H1 (cell line): ENCODE measurements at regions not wholly inside any gene's neighbourhood (a gene's known extent, or its start where the extent isn't known, plus 50 kb on each side); places are given as distances from the start of the nearest gene placed in this dataset.

Experiments
- CTCF ChIA-PET: fragments of 300-600 bp; sonication (Branson Sonifier 250); formaldehyde crosslinking; loops from one replicate; lab custom pipeline; 2021; ENCODE audit not compliant: partially characterized antibody; lab: Charles Lee
- POLR2A ChIA-PET: fragments of 300-600 bp; sonication (Branson Sonifier 250); formaldehyde crosslinking; loops from one replicate; lab custom pipeline; 2021; ENCODE audit warnings: inconsistent platforms; ENCODE audit not compliant: partially characterized antibody; lab: Charles Lee
- DNase-seq, 2 experiments: peaks; one replicate each; pipeline versions ENCODE4 v3.0.0 to v3.0.0-alpha.2; 2010 to 2022; ENCODE audit warnings: low spot score in 2 of 2, low read depth in 1 of 2, mixed read lengths in 1 of 2
- FAIRE-seq: peaks from 2 replicates; lab custom pipeline; 2011; peaks lifted over from hg19 to GRCh38; lab: Jason Lieb, UNC
- H2AFZ ChIP-seq: 2 replicates; pipeline ENCODE4 v1.8.1; 2012; ENCODE audit warnings: low read length, inconsistent platforms
- H2AK5ac ChIP-seq: 2 replicates; pipeline ENCODE4 v1.6.1; 2013; ENCODE audit warnings: low read depth, low read length
- H2BK120ac ChIP-seq: replicated peaks from 2 replicates; pipeline ENCODE3; 2013; ENCODE audit warnings: low read depth, low read length, inconsistent platforms
- H2BK12ac ChIP-seq: 2 replicates; pipeline ENCODE4 v1.6.1; 2013; ENCODE audit warnings: low read depth, low read length
- H2BK15ac ChIP-seq: 2 replicates; pipeline ENCODE4 v1.6.1; 2013; ENCODE audit warnings: low read length
- H2BK20ac ChIP-seq: 2 replicates; pipeline ENCODE4 v1.6.1; 2013; ENCODE audit warnings: low read length
- H2BK5ac ChIP-seq: 2 replicates; pipeline ENCODE4 v1.6.1; 2013; ENCODE audit warnings: low read depth, low read length
- H3K14ac ChIP-seq: 2 replicates; pipeline ENCODE4 v1.6.1; 2013; ENCODE audit warnings: inconsistent platforms; ENCODE audit not compliant: insufficient read length
- H3K18ac ChIP-seq: 2 replicates; pipeline ENCODE4 v1.6.1; 2013; ENCODE audit warnings: low read length; ENCODE audit errors: extremely low read depth
- H3K23ac ChIP-seq: 2 replicates; pipeline ENCODE4 v1.6.1; 2013; ENCODE audit warnings: inconsistent platforms; ENCODE audit not compliant: insufficient read length
- H3K23me2 ChIP-seq: 2 replicates; pipeline ENCODE4 v1.6.1; 2013; ENCODE audit warnings: low read depth, low read length
- H3K27ac ChIP-seq: 2 replicates; pipeline ENCODE4 v1.6.1; 2011; ENCODE audit warnings: low read depth, low read length, inconsistent platforms
- H3K27me3 ChIP-seq, 4 experiments: replicated peaks in 1 of 4; 1 replicate in 1 of 4; 2 replicates in 3 of 4; pipeline versions ENCODE4 v1.6.1 to v1.8.1; 2011 to 2013; ENCODE audit warnings: low read length in 3 of 4, mild to moderate bottlenecking in 3 of 4, inconsistent platforms in 2 of 4, mixed read lengths in 2 of 4, moderate library complexity in 1 of 4; ENCODE audit not compliant: control insufficient read depth in 3 of 4, insufficient read depth in 3 of 4; ENCODE audit errors: extremely low read depth in 1 of 4
- H3K36me3 ChIP-seq, 4 experiments: 2 replicates each; pipeline versions ENCODE4 v1.6.1 to v1.8.1; 2011 to 2013; ENCODE audit warnings: mild to moderate bottlenecking in 4 of 4, low read length in 3 of 4, moderate library complexity in 2 of 4, control low read depth in 1 of 4, inconsistent platforms in 1 of 4; ENCODE audit not compliant: insufficient read depth in 4 of 4, control insufficient read depth in 2 of 4
- H3K4ac ChIP-seq: replicated peaks from 2 replicates; pipeline ENCODE3; 2013; ENCODE audit warnings: low read length, low read depth, mixed read lengths, inconsistent platforms; ENCODE audit not compliant: insufficient read length
- H3K4me1 ChIP-seq, 4 experiments: replicated peaks in 1 of 4; 1 replicate in 1 of 4; 2 replicates in 3 of 4; pipeline versions ENCODE4 v1.6.1 to v1.8.1; 2011 to 2013; ENCODE audit warnings: low read length in 3 of 4, inconsistent platforms in 2 of 4, mixed read lengths in 1 of 4; ENCODE audit not compliant: insufficient read depth in 4 of 4, control insufficient read depth in 3 of 4
- H3K4me2 ChIP-seq, 2 experiments: 2 replicates each; pipeline versions ENCODE4 v1.6.1 to v1.8.1; 2011 to 2013; ENCODE audit warnings: low read depth in 2 of 2, low read length in 2 of 2, control low read depth in 1 of 2, inconsistent platforms in 1 of 2, mild to moderate bottlenecking in 1 of 2; ENCODE audit not compliant: insufficient read depth in 1 of 2
- H3K4me3 ChIP-seq, 4 experiments: fragments of 200-600, 300-600 bp in 1 of 4; sonication (generic), shearing (Covaris generic), sonication (Bioruptor Twin) in 1 of 4; 2 replicates each; pipeline versions ENCODE4 v1.5.1 to v1.8.1; 2011 to 2016; ENCODE audit warnings: low read length in 4 of 4, low read depth in 3 of 4, control low read depth in 2 of 4, inconsistent platforms in 2 of 4, mild to moderate bottlenecking in 2 of 4, mixed read lengths in 1 of 4, moderate library complexity in 1 of 4; ENCODE audit not compliant: insufficient read depth in 2 of 4; ENCODE audit errors: extremely low read depth in 1 of 4
- H3K56ac ChIP-seq: replicated peaks from 2 replicates; pipeline ENCODE3; 2013; ENCODE audit warnings: low read depth, mild to moderate bottlenecking, mixed read lengths, low read length, inconsistent platforms; ENCODE audit not compliant: insufficient read length
- H3K79me1 ChIP-seq: 2 replicates; pipeline ENCODE4 v1.6.1; 2013; ENCODE audit warnings: low read depth, low read length, control low read depth
- H3K79me2 ChIP-seq, 2 experiments: 2 replicates each; pipeline versions ENCODE4 v1.6.1 to v1.8.1; 2012 to 2013; ENCODE audit warnings: low read length in 2 of 2, mild to moderate bottlenecking in 2 of 2, inconsistent platforms in 1 of 2; ENCODE audit not compliant: insufficient read depth in 2 of 2, control insufficient read depth in 1 of 2
- H3K9ac ChIP-seq, 4 experiments: replicated peaks in 1 of 4; 1 replicate in 1 of 4; 2 replicates in 3 of 4; pipeline versions ENCODE4 v1.6.1 to v1.8.1; 2011 to 2013; ENCODE audit warnings: low read depth in 3 of 4, low read length in 3 of 4, control low read depth in 2 of 4, mild to moderate bottlenecking in 2 of 4, moderate library complexity in 2 of 4, inconsistent platforms in 1 of 4; ENCODE audit errors: extremely low read depth in 1 of 4
- H3K9me3 ChIP-seq, 2 experiments: 2 replicates each; pipeline versions ENCODE4 v1.6.1 to v1.8.1; 2012 to 2013; ENCODE audit warnings: mild to moderate bottlenecking in 2 of 2, moderate library complexity in 2 of 2, control low read depth in 1 of 2, inconsistent platforms in 1 of 2, low read depth in 1 of 2, low read length in 1 of 2, mixed read lengths in 1 of 2; ENCODE audit not compliant: insufficient read depth in 2 of 2
- H4K20me1 ChIP-seq, 2 experiments: replicated peaks in 1 of 2; 2 replicates each; pipeline versions ENCODE3 to v1.8.1; 2011 to 2013; ENCODE audit warnings: inconsistent platforms in 2 of 2, low read length in 2 of 2, mild to moderate bottlenecking in 1 of 2; ENCODE audit not compliant: insufficient read depth in 2 of 2, control insufficient read depth in 1 of 2
- H4K5ac ChIP-seq: 2 replicates; pipeline ENCODE4 v1.6.1; 2013; ENCODE audit warnings: low read length, low read depth, mixed read lengths, inconsistent platforms; ENCODE audit not compliant: insufficient read length
- H4K8ac ChIP-seq: 2 replicates; pipeline ENCODE4 v1.8.0; 2013; ENCODE audit warnings: mild to moderate bottlenecking, moderate library complexity, low read length, inconsistent platforms; ENCODE audit not compliant: insufficient read depth; ENCODE audit errors: extremely low read depth
- H4K91ac ChIP-seq: replicated peaks from 2 replicates; pipeline ENCODE3; 2013; ENCODE audit warnings: low read length, mixed read lengths, inconsistent platforms; ENCODE audit not compliant: insufficient read length
- CEBPB ChIP-seq: IDR thresholded peaks from 2 replicates; pipeline ENCODE4 v1.6.1; 2012; ENCODE audit warnings: low read depth, low read length
- GABPA ChIP-seq: IDR thresholded peaks from 2 replicates; pipeline ENCODE4 v1.6.1; 2011; ENCODE audit warnings: mild to moderate bottlenecking, low read length, moderate library complexity, borderline replicate concordance; ENCODE audit not compliant: insufficient read depth
- KDM5A ChIP-seq: fragments of 200-600 bp; IDR thresholded peaks from 2 replicates; pipeline ENCODE4 v1.7.1; 2012; ENCODE audit warnings: mild to moderate bottlenecking, low read length, inconsistent platforms, mixed read lengths
- NRF1 ChIP-seq: IDR thresholded peaks from 2 replicates; pipeline ENCODE4 v1.6.1; 2011; ENCODE audit warnings: mild to moderate bottlenecking, low read depth, low read length, improper control_type of control experiment
- POLR2A ChIP-seq, 2 experiments: IDR thresholded peaks; 1 replicate in 1 of 2; 2 replicates in 1 of 2; pipeline ENCODE4 v1.6.1; 2011; ENCODE audit warnings: low read depth in 2 of 2, low read length in 2 of 2, mild to moderate bottlenecking in 2 of 2; ENCODE audit errors: control extremely low read depth in 1 of 2
- SIN3A ChIP-seq, 2 experiments: IDR thresholded peaks in 1 of 2; conservative IDR thresholded peaks in 1 of 2; 2 replicates each; pipeline ENCODE4 v1.6.1; 2011 to 2012; ENCODE audit warnings: low read length in 2 of 2, improper control_type of control experiment in 1 of 2, low read depth in 1 of 2, mild to moderate bottlenecking in 1 of 2
- YY1 ChIP-seq: IDR thresholded peaks from 2 replicates; pipeline ENCODE4 v1.6.1; 2011; ENCODE audit warnings: low read depth, mild to moderate bottlenecking, low read length
- WGBS, 2 experiments: shearing (Covaris generic) in 1 of 2; methylation state at CpG; one replicate each; pipeline versions ENCODE4 v1.1.6 to v1.1.7; 2013 to 2015; ENCODE audit warnings: low lambda C conversion rate in 2 of 2, mixed read lengths in 2 of 2, inconsistent platforms in 1 of 2, low coverage in 1 of 2, missing lambda C conversion rate in 1 of 2; ENCODE audit not compliant: insufficient replicate concordance in 2 of 2, insufficient coverage in 1 of 2, insufficient read length in 1 of 2; ENCODE audit errors: extremely low coverage in 1 of 2, missing lambda C conversion rate in 1 of 2; 5-methylcytosine and 5-hydroxymethylcytosine counted together

- Histone ChIP-seq H3K9ac (no peak overlapping the region), H3K27ac (no peak overlapping the region), H3K23me2 (no peaks in the 10 kb centered on the region), H3K18ac (no peak overlapping the region), H4K8ac (no peak overlapping the region), H3K4me1 (no peaks in the 10 kb centered on the region), H2BK12ac (no peak overlapping the region), H3K36me3 (no peaks in the 10 kb centered on the region), H3K79me1 (no peaks in the 10 kb centered on the region), H3K4me3 (no peak overlapping the region), H2BK5ac (no peak overlapping the region), H2AK5ac (no peak overlapping the region), H3K4me2 (no peak overlapping the region), H2BK20ac (no peak overlapping the region), H4K5ac (no peak overlapping the region), H2BK120ac (no peak overlapping the region), H3K4ac (no peak overlapping the region), H3K56ac (no peak overlapping the region), H2BK15ac (no peak overlapping the region), H3K79me2 (no peaks in the 10 kb centered on the region), H3K14ac (no peak overlapping the region), H4K20me1 (no peaks in the 10 kb centered on the region), H2AFZ (no peak overlapping the region), H4K91ac (no peak overlapping the region), H3K27me3 (no peaks in the 10 kb centered on the region; a peak in 1 of 7 replicates), H3K23ac (no peak overlapping the region), H3K9me3 (no peaks in the 10 kb centered on the region)
- WGBS, 2 experiments: 88% methylated on average over 2 of the region's 2 CpGs; no CpG with 5 or more reads in 1 of the 2 experiments
- DNase-seq (no peak), FAIRE-seq (no peak)
- TF ChIP-seq POLR2A (IDR thresholded peaks at IDR 0.05; ENCODE audit: control extremely low read depth in 1 of 2, low read depth in 2 of 2, low read length in 2 of 2) (no peak), KDM5A (no peak), GABPA (no peak), CEBPB (no peak), YY1 (no peak), SIN3A (conservative IDR thresholded peaks at IDR 0.05 in 1 of 2, IDR thresholded peaks at IDR 0.05 in 1 of 2; ENCODE audit: low read depth in 1 of 2, low read length in 2 of 2) (no peak), NRF1 (no peak)
- CTCF ChIA-PET: no interaction called here
- POLR2A ChIA-PET: no interaction called here
These were observed 245.3 kb upstream of the P2RY1 start for GRCh38 chr3:152589644-152590043.
